Glomerular endothelial cell (primary cell): ENCODE measurements at regions not wholly inside any gene's neighbourhood (a gene's known extent, or its start where the extent isn't known, plus 50 kb on each side); places are given as distances from the start of the nearest gene placed in this dataset.

ENCODE experiments used
- DNase-seq: peaks from one replicate; pipeline ENCODE4 v3.0.0-alpha.2; 2011; ENCODE audit warnings: low read depth, low spot score; ENCODE audit errors: extremely low read depth

DNA sequence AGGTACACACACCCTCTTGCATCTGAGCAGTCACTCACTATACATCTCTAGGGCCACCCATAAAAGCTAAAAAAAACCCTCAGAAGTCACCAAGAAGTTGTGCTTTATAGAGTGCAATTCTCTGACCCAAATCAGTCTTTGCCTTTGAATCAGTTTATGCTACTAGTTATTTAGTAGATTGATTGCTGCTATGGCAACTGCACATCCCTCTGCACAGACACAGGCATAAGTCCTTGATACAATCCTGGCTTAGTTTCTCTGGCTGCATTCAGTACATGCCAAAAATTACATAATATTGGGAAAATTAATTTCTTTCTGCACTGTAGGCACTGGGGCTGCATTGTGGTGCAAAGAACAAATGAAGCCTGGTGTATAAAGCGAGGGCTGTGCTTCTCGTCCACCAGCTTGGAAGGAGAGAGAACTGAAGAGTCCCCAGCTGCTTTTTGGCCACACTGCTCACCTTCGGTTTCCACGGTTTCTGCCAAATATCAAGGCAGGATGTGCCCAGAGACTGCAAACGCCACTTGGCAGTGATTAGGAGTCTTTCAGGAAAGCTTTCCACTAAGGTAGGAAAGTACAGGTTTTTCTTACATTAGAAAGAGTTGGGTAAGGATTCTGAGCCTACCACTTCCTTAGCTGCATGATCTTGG, 258.4 kb downstream of the ELAVL2 start:
- no peak for DNase-seq

DNA sequence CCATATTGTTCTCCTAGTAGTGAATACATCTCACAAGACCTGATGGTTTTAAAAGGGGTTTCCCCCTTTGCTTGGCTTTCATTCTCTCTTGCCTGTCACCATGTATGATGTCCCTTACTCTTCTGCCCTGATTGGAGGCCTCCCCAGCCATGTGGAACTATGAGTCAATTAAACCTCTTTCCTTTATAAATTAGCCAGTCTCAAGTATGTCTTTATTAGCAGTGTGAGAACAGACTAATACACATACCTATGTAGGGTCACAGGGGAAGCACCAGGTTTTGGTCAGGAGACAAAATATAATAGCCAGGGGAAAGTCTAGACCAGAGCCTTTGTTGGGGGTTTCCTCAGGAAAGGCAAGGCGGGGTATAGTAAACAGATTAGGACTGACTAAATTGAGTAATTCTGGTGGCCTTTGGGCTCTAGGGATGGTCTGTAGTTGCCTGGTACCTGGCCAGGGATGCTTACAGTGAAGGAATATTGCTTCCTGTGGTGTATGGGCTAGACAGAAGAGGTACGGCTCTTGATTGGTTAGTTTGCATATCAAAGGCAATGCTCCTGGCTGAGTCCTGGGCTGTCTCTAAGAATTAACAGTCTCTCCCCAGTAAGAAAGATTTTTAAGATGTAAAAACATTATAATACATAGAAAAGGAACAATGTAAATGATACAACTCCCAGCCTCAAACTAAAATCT, 254.5 kb downstream of the ELAVL2 start:
- DNase-seq, result no peak

DNA sequence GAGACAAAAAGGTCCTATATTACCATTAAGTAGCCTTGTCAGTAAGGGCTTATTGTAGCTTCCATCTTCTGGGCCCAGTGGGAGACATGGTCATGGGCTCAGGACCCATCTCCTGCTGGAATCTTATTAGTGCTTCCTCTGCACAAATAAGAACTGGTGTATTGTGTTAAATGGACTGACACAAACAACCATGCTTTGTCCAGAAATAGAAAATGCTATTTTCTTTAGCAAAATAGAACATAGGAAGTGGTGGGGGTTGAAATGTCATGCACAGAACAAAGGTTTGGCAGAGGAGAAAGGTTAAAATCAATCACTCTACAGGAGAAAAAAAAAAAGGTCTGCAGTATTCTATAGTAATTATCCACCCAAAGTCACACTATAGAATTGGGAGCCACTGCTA, 252.2 kb downstream of the ELAVL2 start:
- no peak for DNase-seq

DNA sequence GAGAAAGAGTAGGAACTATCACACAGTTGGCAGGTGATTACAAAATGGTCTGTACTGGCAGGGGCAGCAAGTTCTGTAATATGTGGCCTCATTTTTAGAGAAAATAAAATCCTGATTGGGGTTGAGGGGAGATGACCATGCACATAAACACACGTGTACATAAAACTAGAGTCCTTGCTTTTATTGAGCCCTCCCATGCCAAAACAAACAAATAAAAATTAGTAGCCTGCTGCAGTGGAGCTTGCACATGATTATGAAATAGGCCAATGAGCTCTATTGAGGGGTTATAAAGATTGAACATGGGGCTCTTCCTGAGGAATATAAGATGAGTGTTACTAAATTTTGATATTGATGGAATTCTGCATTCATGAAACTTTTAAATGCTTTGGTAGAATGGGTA, 248.4 kb downstream of the ELAVL2 start:
- DNase-seq, result no peak

DNA sequence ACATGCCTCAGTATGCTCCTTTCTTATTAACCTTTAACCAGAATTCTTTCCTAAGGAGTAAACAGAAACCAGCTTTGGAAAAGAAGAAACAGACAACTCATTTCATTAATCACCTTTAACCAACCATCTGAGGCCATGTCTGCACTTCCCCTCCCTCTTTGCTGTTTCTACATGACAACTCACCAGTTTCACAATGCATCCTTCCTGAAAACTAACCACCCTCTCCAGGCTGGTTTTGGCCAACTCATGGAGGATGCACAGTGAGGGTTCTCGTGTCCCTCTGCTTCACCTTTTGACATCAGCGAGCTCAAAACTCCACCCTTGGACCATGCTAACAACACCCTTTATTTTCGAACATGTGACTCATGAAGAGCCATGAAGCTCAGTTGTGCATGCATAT, 244.1 kb downstream of the ELAVL2 start:
- no peak for DNase-seq

DNA sequence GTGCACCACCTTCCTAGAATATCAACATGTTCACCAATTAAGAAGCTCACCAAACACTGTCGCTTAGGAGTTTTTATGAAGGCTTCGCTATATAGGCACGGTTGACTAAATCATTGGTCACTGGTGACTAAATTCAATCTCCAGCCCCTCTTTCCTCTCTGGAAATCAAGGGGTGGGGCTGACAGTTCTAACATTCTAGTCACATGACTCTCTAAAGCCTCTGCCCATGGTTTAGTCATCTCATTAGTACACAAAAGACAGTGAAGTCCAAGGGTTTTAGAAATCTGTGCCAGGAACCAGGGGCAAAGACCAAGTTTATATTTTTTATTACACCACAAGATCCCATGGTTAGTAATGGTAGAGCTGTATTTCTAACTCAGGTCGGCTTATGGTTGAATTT, 243.2 kb downstream of the ELAVL2 start:
- DNase-seq, result no peak

DNA sequence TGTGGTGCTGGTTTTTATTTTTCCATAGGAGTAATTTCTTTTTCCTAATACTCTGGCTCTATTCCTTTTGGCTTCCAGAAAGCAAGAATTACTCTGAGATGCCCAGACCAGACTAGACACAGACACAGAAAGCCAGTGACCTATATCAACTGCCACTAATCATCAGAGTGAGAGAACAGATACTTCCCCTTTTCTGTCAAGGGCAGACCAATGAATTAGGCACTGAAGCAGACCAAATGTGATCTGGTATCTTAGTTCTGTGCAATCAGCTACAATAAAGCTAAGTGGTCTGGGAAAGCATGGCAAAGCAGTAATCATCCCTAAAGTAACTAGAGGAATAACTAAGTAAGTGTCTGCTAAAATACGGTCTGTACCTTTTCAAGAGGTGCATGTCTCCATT, 239.1 kb downstream of the ELAVL2 start:
- DNase-seq, result no peak

DNA sequence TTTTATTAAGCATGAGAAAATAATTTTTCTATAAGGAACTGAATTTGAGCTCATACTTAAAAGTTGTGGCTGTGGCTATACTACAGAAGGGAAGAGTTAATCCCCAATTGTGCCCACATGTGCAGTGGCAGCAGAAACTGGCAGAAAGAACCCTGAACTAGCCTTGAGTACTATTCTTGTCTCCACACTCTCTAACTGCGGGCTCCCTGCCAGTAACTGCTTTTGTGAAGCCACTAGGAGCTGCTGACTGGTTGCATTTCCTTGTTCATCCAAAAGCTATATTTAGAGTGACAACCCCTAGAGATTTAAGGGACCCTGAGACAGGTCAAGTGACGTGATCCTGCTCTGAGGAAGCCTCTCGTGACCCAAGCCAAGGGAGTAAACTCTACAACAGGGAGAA, 238.6 kb downstream of the ELAVL2 start:
- DNase-seq, result no peak

DNA sequence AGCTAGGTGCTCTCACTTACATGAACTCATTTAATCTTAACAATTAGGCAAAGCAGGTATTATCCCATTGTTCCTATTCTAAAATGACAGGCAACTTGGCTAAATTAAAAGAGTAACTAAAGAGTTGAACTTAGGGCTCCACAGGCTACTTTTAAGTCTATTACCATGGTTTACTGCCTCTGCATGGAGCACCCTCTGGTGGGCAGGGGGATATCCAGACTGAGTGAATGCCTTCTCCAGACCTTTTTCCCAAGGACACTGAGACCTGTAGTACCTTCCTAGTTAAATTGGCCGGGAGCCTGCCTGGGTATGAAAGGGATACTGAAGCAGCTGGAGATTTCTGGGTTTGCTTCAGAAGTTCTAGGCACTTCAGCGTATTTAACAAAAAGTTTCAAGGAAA, 238.1 kb downstream of the ELAVL2 start:
- DNase-seq, result no peak

DNA sequence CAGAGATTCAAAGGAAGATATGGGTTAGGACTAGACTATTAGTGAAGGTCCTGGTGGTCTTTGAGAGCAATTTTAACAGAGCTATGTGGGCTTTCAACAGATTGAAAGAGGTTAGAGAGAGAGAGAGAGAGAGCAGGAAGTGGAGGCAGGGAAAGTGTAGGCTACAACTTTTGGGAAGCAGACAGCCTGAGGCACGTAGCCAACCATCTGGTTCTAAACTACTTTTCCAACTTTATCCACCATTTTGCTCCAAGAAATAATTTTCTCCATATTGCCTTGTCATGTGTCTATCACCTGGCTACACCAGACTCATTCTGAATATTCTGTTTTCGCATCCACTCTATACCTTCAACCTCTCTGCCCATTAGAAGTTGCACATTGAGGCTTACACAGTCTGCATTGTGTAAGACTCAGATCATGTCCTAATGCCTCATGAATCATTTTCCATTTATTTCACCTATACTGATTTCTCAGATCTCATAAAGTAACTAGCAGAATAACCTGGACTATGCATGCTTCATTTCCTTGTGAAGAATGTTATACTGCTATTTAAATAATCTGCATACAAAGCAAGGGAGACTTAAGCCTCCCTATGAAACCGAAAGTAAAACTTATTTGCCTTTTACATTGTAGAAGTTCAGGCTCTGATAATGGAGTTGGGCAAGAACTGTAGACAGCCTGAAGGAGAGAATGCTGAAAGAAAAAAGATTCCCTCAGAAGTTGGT, 235.6 kb downstream of the ELAVL2 start:
- DNase-seq, result no peak

DNA sequence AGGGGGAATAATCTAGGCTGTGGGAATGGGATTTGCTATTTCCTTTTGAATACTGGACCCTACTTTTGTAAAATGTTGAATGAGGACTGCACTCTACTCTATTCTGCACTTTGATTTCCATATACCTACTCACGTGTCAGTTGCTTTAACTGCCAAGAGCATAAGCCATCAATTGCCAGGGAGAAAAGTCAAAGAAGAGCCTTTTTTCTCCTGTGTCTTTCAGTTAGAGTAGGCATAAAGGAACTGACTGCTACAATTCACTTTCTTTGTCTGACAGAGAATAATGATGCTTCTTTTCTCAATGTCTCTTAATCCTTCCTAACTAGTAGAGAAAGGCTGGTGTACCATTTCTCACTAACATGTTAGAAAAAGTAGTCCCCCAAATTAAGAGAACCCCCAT, 231.6 kb downstream of the ELAVL2 start:
- no peak for DNase-seq

DNA sequence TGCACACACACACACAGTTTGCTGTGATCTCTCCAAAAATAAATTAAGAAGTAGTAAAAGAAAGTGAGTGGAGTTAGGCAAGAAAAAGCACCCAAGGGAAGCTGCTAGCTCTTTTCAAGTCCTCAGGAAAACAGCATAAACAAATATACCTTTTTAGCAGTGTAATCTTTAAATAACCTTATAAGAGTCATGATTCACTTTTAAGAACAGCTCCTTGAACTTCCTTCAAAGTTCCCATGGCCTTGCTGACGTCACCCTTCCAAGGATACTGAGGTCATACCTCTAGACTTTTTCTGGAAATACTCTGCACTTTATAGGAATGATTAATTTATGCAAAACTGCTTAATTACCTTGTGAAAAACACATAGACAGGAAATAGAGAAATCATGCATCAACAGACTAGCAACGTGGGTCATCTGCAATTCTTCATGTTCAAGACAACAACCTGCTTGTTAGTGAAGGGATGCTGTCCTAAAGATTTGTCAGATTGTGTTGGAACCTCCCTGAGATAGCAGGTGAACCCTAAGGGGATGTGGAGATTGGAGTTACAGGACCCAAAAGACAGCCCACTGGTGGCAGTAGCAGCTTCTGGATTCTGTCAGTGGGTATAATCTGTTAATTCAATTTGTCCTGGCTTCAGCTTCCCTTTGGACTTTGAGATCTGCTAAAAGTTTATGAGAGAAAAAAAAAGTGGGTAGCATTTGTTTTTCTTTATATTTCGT, 229.0 kb downstream of the ELAVL2 start:
- no peak for DNase-seq

DNA sequence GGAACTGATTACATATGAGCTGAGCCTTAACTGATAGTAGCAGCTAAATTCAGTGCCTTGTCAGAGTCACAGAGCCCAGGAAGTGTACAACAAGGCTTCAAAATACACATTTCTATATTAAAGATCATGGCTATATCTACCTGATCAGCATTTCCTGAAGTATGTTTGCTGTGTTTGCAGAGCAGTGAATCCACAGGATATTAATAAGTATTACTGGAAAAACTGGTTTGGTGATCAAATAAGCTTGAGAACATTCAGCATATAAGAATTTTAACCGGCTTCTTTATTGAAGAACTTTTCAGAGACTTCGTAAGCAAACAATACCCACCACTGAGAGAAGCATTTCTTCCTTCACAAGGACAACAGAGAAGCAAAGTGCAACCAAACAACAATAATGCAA, 227.0 kb downstream of the ELAVL2 start:
- no peak for DNase-seq

DNA sequence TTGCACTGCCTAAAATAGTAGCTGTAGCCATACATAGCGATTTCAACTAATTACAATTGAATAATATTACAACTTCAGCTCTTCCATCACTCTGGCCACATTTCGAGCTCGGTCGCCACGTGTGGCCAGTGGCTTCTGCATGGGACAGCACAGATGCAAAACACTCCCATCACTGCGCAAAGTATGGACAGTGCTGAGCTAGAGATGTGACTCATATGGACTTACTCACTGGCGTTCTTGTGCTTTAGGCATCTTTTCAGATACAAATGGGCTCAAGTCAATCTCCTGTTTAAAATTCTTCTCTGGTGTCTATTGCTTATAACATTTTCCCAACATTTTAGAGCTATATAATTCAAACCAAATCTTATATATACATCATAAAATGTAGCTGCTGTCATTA, 222.7 kb downstream of the ELAVL2 start:
- DNase-seq, result no peak

DNA sequence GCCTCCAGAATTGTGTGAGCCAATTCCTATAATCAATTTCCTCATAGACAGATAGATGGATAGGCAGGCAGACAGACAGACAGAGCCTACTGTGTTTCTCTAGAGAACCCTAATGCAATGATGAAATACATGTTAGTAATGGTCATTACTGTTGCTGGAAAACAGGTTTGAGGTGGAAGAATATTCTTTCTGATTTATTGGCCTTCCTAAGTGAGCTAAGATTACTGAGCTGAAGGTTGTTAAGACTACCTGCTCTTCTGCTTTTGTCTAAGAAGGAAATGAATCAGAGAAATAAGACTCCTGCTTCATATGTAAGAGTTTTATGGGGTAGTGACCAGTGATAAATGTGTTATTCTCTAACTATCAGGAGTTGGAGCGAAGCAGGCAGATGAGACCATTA, 219.9 kb downstream of the ELAVL2 start:
- DNase-seq, result no peak

DNA sequence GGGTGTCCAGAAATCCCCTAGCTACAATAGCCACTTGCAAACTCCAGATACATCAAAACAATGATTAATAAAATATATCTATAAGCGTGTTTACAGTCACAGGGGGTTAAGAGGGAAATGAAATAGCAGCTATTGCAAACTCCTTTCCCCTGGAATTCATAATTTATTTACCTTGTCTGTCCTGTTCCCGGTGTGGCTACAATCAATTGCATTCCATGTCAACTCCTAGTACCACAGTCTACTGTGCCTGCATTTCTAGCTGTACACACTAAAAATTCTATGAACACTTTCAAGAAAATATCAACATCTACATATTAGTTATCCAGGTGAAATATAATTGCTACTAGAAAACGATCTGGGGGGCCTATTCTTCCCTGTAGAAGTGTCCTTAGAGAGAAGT, 217.6 kb downstream of the ELAVL2 start:
- no peak for DNase-seq

DNA sequence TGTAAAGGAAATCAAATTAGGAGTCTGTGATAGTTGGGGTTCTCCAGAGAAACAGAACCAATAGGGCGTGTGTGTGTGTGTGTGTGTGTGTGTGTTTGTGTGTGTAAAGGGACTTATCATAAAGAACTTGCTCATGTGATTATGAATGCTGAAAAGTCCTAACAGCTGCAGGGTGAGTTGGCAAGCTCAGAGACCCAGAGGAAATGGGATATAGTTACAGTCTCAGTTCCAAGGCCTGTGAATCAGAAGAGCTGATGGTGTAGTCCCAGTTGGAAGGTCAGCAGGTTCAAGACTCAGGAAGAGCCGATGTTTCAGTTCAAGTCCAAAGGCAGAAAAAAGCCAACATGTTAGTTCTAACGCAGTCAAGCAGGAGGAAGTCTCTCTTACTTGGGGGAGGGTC, 214.2 kb downstream of the ELAVL2 start:
- peak; percentile 57 for DNase-seq

DNA sequence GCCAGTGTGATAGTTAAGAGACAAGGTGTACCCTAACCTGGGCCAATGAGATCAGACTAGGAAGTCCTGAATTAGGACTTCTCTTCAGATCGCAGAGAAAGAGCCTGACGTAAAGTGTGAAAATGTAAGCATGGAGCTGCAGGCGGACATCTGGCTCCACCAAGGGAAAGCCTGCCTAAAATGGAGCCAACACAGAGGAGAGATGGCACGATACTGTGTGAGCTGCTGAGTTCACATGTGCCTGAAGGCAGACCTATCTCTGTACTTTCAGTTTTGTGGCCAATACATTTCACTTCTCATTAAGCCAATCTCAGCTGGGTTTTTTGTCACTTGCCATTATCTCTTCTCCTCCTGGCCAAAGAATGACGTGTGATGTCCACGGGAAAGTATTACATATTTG, 210.5 kb downstream of the ELAVL2 start:
- DNase-seq, result no peak

DNA sequence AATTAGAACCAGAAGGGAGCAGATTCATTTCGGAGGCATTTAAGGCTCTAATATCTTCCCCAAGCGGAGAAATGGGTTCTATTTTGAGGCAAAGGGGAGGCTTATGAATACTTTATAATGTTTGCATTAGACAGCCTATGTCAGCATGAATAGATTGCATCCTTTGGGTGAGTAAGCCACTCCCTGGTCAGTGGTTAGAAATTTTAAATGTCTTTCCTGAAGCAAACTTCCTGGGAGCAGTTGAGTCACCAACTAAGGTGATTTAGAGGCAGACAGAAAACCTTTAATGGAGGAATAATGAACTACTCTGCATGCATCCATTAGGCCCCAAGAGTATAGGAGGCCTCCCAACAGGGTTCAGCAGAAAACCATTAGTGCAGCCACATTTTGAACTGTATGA, 204.9 kb downstream of the ELAVL2 start:
- no peak for DNase-seq

DNA sequence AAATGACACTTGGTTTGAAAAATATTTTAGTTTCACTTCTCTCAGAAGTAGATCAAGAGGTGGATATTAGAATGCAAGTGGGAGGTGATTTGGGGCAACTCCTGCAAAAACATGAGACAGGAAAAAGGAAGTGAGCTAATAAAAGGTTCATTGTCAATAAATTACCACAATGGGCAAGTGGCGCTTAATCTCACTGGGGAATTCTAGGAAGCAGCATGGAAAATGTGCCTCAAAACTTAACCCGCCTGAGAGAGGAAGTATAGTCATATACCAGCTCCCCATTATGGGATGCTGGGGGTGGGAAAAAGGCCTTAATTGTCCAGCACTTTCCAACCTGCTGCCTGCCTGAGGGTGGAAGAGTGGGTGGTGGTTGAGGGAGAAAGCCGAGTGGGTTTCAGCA, 204.1 kb downstream of the ELAVL2 start:
- DNase-seq, result peak; percentile 81

DNA sequence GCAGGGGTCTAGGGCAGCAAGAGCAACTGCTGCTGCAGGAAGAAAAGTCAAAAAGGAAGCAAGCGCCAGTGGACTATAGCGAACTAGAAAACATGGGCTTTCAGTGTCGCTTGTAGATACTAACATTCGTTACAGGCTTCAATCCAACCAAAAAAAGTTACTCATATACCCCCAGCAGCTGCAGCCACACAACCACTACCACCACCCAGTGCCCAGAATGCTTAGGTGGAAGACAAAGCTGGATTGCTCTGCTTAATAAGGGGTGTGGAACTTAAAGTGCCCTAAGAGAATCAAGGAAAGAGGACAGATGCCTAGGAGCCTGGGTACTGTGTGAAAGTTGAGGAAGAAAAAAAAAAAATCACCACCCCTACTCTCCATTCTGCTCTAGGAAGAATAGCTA, 203.6 kb downstream of the ELAVL2 start:
- no peak for DNase-seq

DNA sequence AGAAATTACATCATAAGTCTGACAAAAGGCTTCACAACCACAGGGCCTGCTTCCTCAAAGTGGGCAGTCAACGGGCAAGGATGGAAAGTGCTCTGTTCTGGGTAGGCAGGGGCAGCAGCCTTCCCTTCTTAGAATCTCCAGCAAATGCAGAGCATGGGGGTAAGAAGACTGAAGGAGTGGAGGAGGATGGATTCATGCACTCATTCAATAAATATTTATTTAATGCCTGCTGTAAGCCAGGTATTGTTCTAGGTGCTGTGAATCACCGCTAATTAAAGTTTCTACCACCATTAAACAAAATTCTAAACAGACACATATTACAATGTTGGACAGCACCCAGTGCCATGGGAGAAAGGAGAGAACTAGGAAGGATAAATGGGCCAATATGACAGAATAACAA, 195.6 kb downstream of the ELAVL2 start:
- DNase-seq, result no peak
